ENCODE measurements at regions not wholly inside any gene's neighbourhood (a gene's known extent, or its start where the extent isn't known, plus 50 kb on each side); places are given as distances from the start of the nearest gene placed in this dataset.
"Not testable (repeated sequence)": the region's sequence is repeated elsewhere in the genome, so short reads cannot be mapped to it uniquely, and the experiment has no call there.

DNA sequence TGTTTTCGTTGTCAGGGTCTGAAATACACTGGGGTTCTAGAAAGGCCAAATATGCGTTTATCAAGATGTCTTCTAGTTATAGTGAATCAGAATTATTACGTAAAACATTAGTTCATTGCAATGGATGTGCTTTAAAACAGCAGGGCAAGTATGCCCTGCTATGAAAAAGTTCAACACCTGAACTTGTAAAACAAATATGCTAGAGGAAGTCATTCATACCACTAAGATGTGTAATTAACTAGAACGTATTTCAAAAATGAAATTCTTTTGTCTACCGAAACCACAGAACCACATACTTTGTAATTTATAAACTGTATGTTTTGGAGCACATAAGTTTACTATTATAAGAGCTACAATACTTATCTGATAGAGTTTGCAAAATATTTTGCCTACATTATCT is 266.2 kb downstream of the KCTD12 start:
- DNase-seq (ENCODE audit: low read depth, low spot score) = no peak

DNA sequence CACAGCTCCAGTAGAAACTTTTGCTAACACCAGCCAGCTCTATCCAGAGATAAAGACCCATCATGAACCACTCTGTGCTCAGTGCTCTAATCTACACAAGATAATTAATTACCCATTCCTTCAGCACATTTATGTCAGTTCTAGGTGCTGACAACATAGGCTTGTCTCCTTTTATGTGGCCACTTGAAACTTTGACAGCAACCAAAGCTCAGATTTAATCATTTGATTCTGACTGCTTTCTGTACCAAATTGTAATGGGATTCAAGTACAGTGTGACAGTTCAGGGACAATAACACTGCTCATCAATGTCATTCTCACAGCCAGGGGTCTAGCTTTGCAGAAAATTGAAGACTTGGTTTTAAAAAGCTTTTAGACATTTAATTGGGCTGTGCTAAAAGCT is 266.6 kb downstream of the KCTD12 start:
- no peak for DNase-seq (ENCODE audit: low read depth, low spot score)

DNA sequence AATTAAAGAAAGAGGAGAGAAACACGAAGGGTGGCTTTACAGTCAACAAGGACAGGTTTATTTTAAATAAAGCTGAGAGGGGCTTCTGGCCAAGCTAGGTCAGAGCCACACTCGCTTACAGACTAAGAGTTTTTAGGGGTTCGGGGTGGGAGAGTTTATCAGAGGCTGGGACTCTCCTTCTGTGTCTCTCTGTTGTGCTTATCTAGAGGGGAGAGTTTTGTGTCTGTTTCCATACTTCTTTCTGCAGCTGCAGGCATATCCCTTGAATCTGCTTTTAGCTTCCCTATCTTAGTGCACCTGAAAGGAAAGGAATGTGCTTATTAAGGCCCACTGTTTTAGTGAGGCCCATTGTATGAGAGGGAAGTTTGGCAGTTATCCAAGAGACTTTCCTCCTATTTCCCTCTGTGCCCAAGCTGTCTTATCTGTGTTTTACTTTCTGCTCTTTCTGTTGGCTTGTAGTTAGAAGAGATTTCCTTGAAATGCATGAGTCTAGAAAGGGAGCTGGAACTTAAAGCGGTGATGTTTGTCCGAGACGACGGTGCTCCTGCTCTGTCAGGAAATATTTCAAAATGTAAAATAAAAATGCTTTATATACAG is 275.3 kb downstream of the KCTD12 start:
- DNase-seq (ENCODE audit: low read depth, low spot score) = no peak

DNA sequence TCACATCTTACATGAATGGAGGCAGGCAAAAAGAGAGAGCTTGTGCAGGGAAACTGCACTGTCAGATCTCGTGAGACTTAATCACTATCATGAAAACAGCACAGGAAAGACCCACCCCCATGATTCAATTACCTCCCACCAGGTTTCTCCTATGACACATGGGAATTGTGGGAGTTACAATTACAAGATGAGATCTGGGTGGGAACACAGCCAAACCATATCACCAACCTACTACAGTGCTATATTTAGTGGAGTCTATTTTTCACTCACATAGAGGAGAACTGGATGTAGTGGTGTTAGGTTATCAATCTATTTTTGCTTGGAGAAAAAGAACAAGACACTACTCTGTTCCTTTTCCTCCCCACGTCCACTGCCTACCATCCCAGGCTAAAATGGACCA is 276.6 kb downstream of the KCTD12 start:
- DNase-seq (ENCODE audit: low read depth, low spot score) = no peak

DNA sequence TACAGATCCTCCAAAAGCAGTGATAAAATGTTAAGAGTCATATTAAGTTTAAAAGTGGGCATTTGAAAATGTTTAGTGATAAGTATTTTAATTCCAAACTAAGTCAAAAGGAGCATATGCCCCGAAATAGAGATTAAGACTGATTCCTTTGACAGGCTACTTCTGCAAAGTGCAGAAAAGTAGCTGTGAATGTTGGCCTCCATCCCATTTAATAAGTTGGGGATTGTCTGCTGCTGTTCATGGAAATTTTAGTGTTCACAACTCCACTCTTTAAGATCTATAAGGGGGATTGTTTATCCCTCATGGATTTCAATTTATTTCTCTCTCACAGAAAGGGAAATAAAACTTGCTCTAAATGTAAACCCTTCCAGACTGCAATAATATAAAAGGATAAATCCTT is 278.3 kb downstream of the KCTD12 start:
- DNase-seq (ENCODE audit: low read depth, low spot score) = no peak

DNA sequence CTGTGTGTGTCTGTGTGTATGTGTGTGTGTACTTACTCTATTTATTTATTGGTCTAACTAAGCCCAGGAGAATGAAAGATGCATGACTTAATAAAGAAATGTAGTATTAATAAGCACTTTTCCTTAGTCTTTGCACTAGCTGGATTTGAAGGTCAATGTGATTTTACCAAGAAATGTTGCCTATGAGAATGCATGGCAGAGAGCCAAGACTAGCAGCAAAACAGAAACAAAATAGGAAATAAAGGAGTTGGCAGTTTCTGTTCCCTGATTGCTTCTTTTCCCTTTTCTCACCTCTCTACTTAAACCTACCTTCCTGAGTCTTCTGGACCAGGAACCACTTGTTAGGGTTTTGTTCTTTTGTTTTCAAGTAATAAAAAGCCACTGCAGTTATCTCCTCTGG is 286.1 kb downstream of the KCTD12 start:
- DNase-seq (ENCODE audit: low read depth, low spot score) = no peak

DNA sequence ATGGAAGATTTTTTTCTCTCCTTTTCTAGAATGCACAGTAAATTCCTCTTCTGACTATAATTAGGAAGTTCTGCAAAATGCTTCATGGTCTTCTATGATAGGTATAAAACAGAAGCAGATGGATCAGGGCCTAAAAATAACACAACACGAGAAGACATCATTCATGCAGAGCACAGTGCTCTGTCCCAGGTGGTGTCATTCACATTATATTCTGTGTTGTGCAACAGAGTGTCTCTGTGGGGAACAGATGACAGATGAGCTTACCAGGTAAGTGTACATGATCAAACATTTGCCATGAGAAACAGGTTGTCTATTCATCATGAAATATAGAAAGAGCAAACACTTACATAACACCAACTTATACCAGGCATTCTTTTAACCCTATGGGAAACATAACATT is 288.3 kb downstream of the KCTD12 start:
- DNase-seq (ENCODE audit: low read depth, low spot score) = no peak

DNA sequence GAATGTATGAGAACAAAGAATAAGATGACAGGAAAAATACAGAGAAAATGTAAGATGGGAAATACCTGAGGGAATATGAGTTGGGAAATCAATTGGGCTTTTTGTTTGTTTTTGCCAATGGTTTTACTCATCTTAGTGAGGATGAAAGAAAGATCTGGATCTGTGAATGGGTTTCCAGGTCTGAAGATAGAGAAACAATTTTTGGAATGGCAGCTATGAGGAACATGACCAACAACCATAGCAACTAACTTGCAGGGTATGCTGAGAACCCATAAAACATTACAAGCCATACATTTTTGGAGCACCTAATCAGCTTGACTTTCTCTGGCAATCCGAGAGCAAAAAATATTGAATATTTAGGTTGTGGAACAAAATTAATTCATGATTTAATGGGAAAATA is 290.0 kb downstream of the KCTD12 start:
- no peak for DNase-seq (ENCODE audit: low read depth, low spot score)

DNA sequence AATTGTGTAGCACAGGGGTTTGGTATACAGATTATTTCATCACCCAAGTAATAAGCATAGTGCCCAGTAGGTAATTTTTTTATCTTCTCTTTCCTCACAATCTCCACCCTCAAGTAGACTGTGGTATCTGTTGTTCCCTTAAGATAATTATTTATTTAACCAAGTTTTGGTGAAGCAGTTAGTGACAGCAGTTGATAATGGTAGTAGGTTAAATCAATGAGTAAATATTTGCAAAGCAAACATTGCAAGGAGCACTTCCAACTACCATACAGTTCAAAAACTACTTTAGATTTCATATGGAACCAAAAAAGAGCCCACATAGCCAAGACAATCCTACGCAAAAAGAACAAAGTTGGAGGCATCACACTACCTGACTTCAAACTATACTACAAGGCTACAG is 291.8 kb downstream of the KCTD12 start:
- DNase-seq (ENCODE audit: low read depth, low spot score) = no peak

DNA sequence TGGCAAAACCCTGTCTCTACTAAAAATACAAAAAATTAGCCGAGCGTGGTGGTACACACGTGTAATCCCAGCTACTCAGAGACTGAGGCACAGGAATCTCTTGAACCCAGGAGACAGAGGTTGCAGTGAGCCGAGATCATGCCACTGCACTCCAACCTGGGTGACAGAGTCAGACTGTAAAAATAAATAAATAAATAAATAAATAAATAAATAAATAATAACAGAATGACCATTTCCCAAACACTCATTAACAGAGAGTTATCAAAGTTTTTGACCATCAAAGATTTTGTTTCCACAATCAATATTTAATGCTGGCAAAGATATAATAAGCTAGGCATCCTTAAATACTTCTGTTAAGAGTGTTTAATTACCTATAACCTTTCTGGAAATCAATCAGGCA is 299.4 kb downstream of the KCTD12 start:
- no peak for DNase-seq (ENCODE audit: low read depth, low spot score)

DNA sequence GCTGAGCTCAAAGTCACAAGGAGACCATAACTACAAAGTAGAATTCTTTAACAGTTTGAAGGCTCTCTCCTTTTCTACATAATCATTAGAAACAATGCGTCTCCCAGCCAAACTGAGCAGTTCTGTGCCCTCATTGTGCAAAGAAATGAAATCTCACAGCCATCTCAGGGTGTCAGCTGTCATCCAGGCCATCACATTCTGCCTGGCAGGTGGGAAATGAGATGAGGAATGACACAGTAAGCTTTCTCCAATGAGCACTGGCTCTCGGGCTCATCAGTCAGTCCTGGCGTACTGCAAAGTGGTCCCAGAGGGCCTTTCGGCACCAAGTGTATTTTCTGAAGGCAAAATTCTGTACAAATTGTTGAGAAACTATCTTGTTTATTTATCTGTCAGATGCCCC is 306.5 kb downstream of the KCTD12 start:
- DNase-seq (ENCODE audit: low read depth, low spot score) = no peak

DNA sequence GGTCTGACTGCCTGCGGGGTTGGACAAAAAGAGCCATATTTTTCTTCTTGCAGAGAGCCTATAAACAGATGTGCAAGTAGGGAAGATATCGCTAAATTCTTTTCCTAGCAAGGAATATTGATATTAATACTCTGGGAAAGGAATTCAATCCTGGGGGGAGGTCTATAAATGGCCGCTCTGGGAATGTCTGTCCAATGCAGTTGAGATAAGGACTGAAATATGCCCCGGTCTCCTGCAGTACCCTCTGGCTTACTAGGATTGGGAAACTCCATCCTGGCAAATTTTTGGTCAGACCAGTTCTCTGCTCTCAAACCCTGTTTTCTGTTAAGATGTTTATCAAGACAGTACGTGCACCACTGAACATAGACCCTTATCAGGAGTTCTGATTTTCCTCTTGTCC is 310.6 kb downstream of the KCTD12 start:
- not testable (repeated sequence) for DNase-seq (ENCODE audit: low read depth, low spot score)

DNA sequence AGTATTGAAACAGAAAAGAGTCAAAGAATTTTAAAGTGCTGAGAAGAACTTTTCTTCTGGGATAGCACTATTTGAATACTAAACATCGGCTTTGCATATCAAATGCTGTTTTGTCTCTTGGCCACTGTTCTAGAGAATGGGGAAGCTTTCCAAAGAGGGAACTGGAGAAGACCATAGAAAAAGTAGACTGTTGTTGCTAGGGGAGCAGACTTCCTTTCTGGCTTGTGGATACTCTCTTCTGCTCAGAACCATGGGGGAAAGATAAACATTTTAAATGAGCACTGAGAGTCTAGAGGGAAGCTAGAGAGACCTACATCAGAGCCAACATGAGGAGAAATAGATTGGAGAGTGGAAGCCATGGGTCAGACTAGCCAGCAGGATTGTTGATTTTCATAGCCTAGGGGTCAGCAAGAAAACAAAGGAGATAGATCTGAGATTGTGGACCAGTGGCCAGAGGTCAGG is 315.7 kb downstream of the KCTD12 start:
- no peak for DNase-seq (ENCODE audit: low read depth, low spot score)

DNA sequence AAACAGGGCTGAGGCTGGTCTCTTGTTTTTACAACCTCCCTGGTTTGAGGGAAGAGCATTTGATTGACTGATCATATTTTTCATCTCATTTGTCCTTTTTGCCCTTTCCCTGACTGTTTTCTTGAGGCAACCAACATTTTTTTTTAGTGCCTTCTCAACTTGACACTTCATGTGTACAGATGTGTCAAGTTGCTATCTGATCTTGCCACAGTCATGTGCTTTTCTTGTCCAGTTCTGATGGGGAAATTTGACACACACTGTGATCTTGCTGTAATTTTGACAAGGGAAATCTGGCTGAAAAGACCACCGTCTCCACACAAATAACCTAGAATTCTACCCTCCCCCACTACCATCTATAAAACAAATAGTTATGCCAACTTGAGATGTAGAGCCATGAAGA is 329.6 kb downstream of the KCTD12 start:
- DNase-seq (ENCODE audit: low read depth, low spot score) = no peak

DNA sequence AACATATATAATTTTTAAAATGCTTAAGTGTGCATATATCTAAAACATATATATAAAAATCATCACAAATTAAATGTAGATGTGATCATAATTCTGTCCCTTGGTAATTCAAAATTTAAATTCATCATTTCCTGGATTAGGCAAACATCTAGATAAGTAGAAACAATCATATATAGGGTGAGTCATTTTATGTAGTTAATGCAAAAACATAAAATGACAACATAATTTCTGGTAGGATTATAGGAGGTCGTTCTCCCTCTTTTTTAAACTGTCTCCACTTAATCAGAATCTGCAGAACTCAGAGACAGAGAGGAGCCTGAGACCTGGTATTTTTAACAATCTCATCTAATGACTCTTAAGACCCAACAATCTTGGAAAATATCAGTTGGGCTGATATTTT is 333.4 kb downstream of the KCTD12 start:
- no peak for DNase-seq (ENCODE audit: low read depth, low spot score)

DNA sequence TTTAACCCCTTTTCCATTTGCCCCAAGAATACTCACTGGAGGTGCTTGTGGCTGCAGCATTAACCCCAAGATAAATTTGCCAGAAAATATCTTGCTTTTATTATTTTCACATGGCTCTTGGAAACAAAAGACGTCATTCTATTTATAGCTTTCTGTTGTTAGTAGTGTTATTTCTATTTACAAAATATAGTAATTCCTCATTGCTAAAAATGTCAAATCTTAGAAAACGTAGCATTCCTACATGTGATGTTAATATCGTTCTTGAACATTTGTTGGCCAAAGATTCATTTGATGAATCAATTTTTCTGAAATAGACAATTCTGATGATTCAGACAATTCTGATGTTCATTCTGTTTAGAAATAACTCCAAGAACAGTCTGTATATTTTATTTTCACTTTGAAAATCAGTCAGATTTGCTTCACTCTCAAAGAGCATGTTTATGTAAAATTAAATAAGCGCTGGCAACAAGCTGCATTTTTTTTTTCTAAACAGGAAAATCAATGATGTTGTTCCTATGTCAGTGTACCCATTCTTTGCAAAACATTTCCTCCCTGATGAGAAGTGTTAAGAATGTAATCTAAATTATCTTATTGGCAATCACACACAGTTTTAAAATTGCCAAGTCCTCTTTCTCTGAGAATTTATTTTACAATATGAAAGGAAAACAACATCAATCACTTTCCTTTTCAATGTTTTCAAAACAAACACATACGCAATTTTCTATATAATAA is 334.0 kb downstream of the KCTD12 start:
- DNase-seq (ENCODE audit: low read depth, low spot score) = no peak

DNA sequence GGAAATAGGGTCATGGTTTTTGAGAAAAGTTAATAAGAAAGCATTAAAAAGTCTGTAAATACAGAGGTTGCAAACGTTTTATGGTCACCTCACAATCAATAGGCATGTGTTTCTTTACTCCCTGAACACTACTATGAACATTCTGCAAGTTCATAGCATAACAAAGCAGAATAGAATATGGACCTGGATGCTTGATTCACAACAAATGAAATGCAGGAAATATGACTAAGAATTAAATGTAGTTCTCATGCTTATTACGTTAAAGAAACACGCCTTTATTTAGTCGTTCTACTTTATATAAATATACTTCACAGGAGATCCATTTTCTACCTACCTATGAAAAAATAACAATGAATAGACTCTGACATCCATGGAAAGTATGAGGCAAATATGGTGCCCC is 344.0 kb downstream of the KCTD12 start:
- DNase-seq (ENCODE audit: low read depth, low spot score) = no peak

DNA sequence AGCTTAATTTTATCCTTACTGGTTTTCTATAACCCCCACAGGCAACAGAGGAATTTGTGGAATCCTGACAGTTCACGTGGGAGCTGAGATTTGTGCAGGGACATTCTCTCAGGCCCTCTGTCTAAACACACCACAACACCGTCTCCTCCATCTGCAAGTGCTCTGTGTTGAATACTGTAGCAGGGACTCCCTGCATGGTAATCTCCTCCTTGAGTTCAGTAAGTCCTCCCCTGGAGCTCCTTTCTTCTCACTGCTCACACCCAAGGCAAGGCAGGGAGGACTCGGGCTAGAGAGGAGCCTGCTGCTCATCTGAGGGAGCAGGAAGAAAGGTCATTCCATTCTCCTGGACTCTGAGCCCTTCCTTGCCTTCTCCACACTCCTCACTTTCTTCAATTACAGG is 348.2 kb downstream of the KCTD12 start:
- DNase-seq (ENCODE audit: low read depth, low spot score) = no peak

DNA sequence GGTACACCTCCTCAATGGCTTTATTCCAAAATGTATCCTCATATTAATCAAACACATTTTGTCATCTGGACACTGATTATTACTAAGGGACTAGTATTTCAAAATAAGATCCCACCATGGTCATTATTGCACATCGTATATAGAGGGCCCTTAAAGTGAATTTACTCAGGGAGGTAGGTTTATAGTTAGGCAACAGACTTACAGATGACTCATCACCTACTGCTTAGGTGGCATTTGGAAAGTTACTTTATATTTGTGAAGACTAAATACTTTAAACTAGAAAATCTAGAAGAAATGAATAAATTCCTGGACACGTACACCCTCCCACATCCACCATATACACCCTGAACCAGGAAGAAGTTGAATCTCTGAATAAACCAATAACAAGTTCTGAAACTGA is 353.0 kb downstream of the KCTD12 start:
- no peak for DNase-seq (ENCODE audit: low read depth, low spot score)

DNA sequence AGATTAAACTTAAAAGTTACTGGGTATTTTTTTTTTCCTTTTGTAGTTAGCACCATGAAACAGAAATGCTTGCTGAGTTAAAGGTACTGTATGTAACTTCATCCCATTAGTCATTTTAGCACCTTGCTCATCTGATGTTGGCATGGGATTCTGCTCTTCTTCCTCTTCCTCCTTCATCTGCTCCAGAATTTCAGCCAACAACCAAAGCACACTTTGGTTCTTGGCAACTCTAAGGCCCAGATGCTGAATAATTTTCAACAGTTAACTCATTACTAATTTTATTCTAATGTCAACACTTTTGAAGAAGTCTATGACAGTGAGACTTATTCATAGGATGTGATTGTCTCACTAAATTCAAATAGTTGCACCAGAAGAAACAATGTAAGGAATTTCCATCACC is 359.2 kb downstream of the KCTD12 start:
- DNase-seq (ENCODE audit: low read depth, low spot score) = no peak

DNA sequence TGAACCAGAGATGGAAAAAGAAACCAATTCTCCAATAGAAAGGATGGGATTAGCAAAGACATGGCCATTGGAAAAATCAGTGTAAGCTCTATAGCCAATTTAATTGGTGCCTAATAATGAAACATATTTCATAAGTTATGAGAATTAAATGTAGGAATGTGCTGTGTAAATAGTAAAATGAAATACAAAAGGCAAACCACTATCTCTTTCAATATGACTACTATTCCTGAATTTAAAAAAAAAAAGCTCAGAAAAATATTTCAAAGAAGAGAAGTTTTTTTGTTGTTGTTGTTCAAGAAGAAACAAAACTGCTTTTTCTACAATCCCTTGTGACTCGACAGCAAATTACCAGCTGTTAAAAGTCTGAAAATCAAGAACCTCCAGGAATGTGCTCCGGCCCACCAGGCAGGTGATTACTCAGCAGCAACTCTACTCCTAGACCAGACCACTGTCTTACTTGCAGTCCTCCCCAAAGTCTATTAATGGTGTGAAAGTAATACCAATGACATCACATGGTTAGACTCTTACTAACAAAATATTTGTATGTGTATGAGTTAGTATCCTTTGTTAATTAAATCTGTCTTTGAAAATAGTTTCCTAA is 362.4 kb downstream of the KCTD12 start:
- DNase-seq (ENCODE audit: low read depth, low spot score) = no peak

DNA sequence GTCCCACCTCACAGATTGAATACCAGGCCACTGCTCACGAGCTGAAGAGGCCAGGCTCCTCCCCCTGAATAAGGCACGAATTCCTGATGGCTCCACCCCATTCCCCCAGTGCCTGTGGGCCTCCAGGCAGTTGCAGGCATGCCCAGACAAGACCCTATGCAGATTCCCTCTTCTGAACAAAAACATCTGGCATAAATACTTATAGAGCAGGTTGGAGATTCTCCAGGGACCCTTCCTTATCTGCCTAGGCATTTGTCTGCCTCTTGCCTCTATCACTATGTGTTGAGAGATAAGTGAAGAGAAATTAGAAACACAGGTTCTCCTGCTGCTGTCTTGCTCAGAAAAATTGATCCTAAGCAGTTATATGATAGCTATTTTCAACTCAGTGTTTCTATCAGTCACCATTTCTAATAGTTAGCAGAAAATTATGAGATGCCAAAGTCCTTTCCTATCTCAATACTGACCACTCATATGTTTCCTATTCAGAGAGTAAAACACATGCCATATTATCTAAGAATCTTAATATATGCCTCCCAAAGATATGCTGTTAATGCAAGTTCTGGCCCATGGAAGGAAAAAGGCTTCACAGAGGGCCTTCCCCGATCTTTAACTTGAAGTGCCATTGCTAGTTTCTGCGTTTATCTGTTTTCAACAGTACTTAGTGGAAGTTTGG is 364.0 kb downstream of the KCTD12 start:
- DNase-seq (ENCODE audit: low read depth, low spot score) = no peak

DNA sequence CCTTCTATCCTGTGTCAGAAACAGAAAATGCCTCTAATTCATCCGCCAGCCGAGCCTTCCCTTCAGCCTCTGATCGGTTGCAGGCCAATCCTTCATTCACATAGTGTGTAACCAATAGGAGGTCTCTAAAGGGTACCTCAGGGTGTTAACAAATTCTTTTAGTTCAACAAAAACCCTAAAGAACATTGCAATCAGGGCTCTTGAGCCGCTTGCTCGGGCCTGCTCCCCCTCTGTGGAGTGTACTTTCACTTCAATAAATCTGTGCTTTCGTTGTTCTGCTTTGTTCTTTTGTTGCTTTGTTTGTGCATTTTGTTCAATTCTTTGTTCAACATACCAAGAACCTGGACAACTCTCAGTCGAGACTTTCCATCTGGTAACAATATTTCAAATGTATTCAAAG is 366.5 kb downstream of the KCTD12 start:
- no peak for DNase-seq (ENCODE audit: low read depth, low spot score)

Data from brain pericyte (primary cell).